ENCODE measurements at regions not wholly inside any gene's neighbourhood (a gene's known extent, or its start where the extent isn't known, plus 50 kb on each side); places are given as distances from the start of the nearest gene placed in this dataset.

- TF ChIP-seq, protein P1, sequence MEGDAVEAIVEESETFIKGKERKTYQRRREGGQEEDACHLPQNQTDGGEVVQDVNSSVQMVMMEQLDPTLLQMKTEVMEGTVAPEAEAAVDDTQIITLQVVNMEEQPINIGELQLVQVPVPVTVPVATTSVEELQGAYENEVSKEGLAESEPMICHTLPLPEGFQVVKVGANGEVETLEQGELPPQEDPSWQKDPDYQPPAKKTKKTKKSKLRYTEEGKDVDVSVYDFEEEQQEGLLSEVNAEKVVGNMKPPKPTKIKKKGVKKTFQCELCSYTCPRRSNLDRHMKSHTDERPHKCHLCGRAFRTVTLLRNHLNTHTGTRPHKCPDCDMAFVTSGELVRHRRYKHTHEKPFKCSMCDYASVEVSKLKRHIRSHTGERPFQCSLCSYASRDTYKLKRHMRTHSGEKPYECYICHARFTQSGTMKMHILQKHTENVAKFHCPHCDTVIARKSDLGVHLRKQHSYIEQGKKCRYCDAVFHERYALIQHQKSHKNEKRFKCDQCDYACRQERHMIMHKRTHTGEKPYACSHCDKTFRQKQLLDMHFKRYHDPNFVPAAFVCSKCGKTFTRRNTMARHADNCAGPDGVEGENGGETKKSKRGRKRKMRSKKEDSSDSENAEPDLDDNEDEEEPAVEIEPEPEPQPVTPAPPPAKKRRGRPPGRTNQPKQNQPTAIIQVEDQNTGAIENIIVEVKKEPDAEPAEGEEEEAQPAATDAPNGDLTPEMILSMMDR (IDR thresholded peaks at IDR 0.05; ENCODE audit: borderline replicate concordance, control extremely low read depth, extremely low read depth, insufficient read depth, missing control alignments): no peak
- in situ Hi-C loops (cut with MboI; ENCODE audit: low sequenced_read_pairs, unreplicated experiment): loop anchor here (25.0 kb wide), 1 partner anchor 891 kb away; no protein-coding TSS in a partner anchor
Measured at GRCh38 chr13:73703606-73704005, 430.6 kb downstream of the KLF12 start.

DNA sequence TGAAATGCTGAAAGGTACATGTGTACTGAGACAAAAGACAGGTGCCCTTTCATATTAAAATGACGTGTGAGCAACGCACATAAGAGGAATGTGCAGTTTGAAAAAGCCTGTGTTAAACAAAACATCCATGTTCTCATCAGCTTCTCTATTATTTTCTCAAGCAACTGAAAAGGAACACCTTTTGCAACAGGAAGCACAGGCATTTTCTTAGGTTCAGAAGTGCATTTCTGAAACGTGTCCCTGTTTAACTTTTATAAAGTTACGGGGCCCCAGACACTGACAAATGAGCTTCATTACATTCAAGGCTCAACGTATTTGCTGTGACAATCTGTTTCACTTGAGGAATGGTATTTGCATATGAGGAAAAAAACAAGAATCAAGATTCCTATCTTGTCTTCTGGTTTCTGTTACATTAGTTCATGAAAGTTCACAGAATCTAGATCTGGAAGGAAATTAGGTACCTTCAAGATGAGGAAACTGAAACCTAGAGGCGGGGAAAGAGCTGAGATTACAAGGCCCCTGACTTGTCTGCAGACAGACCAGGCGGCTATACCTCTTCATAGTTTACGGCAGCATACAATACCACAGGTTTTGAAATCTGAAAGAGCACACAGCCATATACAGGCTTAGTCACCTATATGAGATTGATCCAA lies 431.7 kb downstream of the KLF12 start:
- in situ Hi-C loops (cut with MboI; ENCODE audit: low sequenced_read_pairs, unreplicated experiment): loop anchor here (25.0 kb wide), 1 partner anchor 890 kb away; no protein-coding TSS in a partner anchor
- TF ChIP-seq, protein P1 (IDR thresholded peaks at IDR 0.05; ENCODE audit: borderline replicate concordance, control extremely low read depth, extremely low read depth, insufficient read depth, missing control alignments): no peak
- peak; percentile 14 for DNase-seq (ENCODE audit: low spot score)

More at GRCh38 chr13:73703606-73704005, 430.6 kb downstream of the KLF12 start:
- DNase-seq (ENCODE audit: low spot score): no peak

- DNase-seq (ENCODE audit: low spot score): no peak
- in situ Hi-C loops (cut with MboI; ENCODE audit: low sequenced_read_pairs, unreplicated experiment): loop anchor here (25.0 kb wide), 1 partner anchor 889 kb away; no protein-coding TSS in a partner anchor
- TF ChIP-seq, protein P1 (IDR thresholded peaks at IDR 0.05; ENCODE audit: borderline replicate concordance, control extremely low read depth, extremely low read depth, insufficient read depth, missing control alignments): no peak
Measured at GRCh38 chr13:73701160-73701559, 433.0 kb downstream of the KLF12 start.

- TF ChIP-seq, protein P1 (IDR thresholded peaks at IDR 0.05; ENCODE audit: borderline replicate concordance, control extremely low read depth, extremely low read depth, insufficient read depth, missing control alignments): no peak
- no peak for DNase-seq (ENCODE audit: low spot score)
- in situ Hi-C loops (cut with MboI; ENCODE audit: low sequenced_read_pairs, unreplicated experiment): no loop called here
Measured at GRCh38 chr13:73698859-73699258, 435.3 kb downstream of the KLF12 start.

GRCh38 chr13:73697166-73697565 lies 437.0 kb downstream of the KLF12 start:
- in situ Hi-C loops (cut with MboI; ENCODE audit: low sequenced_read_pairs, unreplicated experiment): no loop called here
- TF ChIP-seq, protein P1 (IDR thresholded peaks at IDR 0.05; ENCODE audit: borderline replicate concordance, control extremely low read depth, extremely low read depth, insufficient read depth, missing control alignments): no peak
- no peak for DNase-seq (ENCODE audit: low spot score)

- TF ChIP-seq, protein P1 (IDR thresholded peaks at IDR 0.05; ENCODE audit: borderline replicate concordance, control extremely low read depth, extremely low read depth, insufficient read depth, missing control alignments): no peak
- no peak for DNase-seq (ENCODE audit: low spot score)
- in situ Hi-C loops (cut with MboI; ENCODE audit: low sequenced_read_pairs, unreplicated experiment): no loop called here
Measured at GRCh38 chr13:73696713-73697112, 437.5 kb downstream of the KLF12 start.
